ENCODE measurements at regions not wholly inside any gene's neighbourhood (a gene's known extent, or its start where the extent isn't known, plus 50 kb on each side); places are given as distances from the start of the nearest gene placed in this dataset.
"Not testable (repeated sequence)": the region's sequence is repeated elsewhere in the genome, so short reads cannot be mapped to it uniquely, and the experiment has no call there.

DNA sequence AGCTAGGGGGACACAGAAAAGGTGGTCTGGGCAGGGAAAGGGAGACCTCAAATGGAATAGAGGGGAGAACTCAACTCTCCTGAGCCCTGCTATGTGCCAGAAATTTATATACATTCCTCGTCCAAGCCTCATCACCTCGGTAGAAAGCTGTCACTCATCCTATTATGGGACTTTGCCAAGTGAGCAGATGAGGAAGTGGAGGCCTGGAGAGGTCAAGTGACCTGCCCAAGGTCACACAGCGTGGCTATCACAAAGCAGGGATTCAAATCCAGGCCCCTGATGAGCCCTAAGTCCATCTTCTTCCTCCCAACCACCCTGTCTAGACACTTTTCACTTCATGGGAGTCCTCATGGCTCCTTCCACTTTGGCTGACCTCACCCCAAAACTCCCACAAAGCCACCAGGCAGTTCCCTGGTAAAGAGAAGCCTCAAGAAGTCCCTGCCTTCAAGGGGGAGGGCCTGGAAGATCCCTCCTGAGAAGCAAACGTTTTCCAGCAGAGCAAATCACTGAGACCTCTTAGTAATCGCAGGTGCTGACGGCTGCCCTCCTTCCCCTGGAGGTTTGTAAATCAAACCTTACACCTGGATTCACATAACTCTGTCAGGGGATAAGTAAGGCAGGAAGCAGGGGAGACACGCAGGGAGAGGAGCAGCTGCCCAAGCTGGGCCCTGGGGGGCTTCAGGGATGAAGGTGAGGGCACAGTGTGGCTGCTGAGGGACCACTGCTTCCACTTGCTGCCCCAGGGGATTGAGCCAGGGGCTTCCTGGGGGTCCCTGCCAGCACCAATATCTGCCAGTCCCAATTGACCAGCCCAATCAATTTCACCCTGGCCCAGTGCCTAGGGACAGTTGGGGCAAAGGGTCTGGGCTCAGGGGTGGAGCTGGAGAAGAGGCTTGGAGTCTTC, 351.2 kb downstream of the MATN1 start:
- no peak for DNase-seq (ENCODE audit: extremely low read depth in 1 of 2, low read depth in 1 of 2)

DNA sequence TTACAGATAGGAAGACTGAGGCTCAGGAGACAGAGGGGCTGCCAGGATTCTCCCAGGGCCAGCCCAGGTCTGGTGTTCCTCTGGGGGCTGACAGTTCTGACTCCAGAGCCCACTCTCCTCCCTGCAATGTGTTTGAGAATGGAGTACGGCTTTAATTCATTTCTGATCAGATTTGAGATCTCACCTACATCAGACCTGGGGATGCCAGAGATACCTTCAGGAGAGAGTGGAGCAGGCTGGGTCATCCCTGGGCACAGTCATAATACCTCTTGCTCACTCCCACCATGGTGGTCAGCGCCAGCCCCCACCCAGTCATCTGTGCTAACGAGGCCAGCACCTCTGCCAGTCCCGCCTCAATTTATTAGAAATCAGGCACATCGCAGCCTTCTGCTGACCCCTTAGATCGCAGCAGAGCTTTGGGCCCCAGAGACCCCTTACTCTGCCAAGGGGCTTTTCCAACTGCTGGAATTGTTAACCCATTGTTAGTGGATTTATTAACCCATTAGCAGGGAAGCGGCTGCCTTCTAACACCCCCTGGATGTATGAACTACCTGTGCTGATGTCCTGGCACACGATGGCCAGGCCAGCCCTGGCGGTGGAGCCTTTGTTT, 352.1 kb downstream of the MATN1 start:
- DNase-seq (ENCODE audit: extremely low read depth in 1 of 2, low read depth in 1 of 2), result no peak

GRCh38 chr1:30368651-30369240, 354.6 kb downstream of the MATN1 start:
- no peak for DNase-seq (ENCODE audit: extremely low read depth in 1 of 2, low read depth in 1 of 2)

DNA sequence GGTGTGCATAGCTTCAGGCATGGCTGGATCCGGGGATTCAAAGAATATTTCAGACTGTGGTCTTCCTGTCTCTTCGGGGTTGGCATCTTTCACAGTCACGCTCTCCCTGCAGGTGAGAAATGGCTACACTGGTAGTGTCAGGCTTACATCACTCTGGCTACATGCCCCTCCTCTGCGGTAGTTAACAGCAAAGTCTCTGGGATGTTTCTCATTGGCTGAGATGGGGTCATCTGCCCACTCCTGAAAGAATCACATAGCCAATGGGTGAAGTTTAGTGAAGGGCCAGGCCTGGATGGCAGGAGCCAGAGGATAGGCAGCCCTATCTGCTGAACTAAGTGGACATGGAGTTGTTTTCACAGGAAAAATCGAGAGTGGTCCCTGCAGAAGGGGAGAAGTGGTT, 356.5 kb downstream of the MATN1 start:
- no peak for DNase-seq (ENCODE audit: extremely low read depth in 1 of 2, low read depth in 1 of 2)

DNA sequence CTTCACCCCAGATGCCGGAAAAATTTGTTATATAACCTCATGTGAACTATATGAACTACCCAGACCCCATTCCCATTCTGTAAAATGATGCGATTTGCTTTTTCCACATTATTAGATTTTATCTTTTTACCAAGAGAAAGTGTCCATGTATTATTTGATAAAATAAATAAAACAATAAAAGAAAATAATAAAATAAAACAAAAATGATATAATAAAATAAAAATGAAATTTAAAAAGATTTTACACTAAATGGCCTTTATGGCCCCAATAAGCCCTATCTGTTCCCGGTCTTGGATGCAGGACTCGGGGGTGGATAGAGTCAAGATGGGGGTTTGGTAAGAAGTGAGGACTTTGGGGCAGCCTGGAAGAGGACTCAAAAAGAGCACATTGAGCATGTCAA, 357.2 kb downstream of the MATN1 start:
- no peak for DNase-seq (ENCODE audit: extremely low read depth in 1 of 2, low read depth in 1 of 2)

DNA sequence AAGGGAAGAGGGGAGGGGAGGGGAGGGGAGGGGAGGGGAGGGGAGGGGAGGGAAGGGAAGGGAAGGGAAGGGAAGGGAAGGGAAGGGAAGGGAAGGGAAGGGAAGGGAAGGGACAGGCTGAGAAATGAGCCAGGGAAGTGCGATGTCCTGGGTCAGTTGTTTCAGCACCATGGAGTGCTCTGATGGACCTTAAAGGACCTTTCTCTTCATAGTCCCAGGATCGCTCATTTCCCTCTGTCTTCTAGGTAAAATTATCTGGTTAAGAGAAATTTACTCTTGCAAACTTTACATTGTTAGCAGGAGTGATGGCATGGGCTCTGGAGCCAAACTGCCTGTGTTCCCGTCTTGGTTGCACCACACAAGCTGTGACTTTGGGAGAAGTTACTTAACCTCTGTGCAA, 357.8 kb downstream of the MATN1 start:
- no peak for DNase-seq (ENCODE audit: extremely low read depth in 1 of 2, low read depth in 1 of 2)

- no peak for DNase-seq (ENCODE audit: extremely low read depth in 1 of 2, low read depth in 1 of 2)
Measured at GRCh38 chr1:30363031-30363430, 360.4 kb downstream of the MATN1 start.

- no peak for DNase-seq (ENCODE audit: extremely low read depth in 1 of 2, low read depth in 1 of 2)
Measured at GRCh38 chr1:30362603-30362990, 360.8 kb downstream of the MATN1 start.

GRCh38 chr1:30361890-30362602, 361.3 kb downstream of the MATN1 start:
- not testable (repeated sequence) for DNase-seq (ENCODE audit: extremely low read depth in 1 of 2, low read depth in 1 of 2)

DNA sequence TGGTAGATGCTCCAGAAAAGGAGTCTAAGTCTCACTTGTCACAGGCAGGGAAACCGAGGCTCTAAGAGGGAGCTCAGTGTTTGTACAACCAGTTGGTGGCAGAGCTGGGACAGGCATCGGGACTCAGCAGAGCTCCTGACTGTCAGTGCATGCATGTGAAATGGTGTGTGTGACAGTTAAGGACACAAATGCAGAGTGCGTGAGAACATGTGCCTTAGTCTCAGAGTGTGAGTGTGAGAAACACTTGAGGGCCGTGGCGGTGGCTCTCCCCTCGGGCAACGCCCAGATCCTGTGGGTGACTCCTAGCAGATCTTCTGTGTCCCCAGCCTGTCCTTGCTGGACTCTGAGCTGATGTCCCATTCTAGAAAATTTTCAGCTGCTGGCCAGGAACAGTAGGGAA, 362.6 kb downstream of the MATN1 start:
- DNase-seq (ENCODE audit: extremely low read depth in 1 of 2, low read depth in 1 of 2), result no peak

GRCh38 chr1:30360281-30360680, 363.1 kb downstream of the MATN1 start:
- DNase-seq (ENCODE audit: extremely low read depth in 1 of 2, low read depth in 1 of 2), result no peak

DNA sequence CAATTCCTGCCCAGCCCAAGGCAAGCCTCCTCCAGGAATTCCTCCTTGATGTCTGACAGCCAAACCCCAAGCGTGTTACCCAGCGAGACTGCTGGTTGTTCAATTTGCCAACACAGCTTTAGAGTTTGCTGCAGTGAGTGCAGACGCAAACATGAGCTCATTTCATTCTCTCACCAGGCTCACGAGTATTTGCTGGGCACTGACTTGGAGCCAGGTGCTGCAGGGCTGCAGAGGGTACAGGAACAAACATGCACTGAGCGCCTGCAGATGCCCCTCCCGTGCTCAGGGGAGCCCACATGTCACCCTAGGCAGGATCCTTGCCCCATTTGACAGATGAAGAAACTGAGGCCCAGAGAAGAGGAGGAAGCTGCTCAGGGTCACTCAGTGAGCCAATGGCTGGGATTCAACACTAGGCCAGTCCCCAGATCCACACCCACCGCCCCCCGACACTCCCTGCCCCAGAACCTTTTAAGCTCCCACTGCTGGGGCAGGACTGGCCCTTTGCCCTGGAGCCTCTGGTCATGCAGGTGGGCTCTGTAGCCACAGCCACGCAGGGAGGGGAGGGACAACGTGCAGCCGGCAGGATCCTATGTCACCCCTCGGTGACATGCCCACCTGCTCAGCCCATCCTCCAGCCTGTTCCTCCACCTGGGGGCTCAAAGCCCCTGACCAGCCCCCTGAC, 363.7 kb downstream of the MATN1 start:
- no peak for DNase-seq (ENCODE audit: extremely low read depth in 1 of 2, low read depth in 1 of 2)

DNA sequence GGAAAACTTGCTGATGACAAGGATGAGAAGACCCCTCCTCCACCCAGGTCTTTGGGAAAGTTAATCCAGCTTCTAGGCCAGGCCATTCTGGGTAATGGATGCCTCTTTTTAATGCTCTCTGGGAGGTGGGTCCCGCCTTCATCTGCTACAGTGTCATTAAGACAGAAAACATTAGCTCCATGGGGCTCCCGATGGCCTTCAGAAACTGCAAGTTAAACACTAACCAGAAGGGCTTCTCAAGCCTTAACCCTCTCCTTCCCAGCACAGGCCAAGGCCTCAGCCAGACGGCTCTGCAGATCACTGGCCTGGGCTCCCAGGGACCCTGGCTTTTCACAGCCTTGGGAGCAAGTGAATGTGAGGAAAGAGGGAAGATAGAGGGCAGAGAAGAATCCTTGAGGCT, 364.9 kb downstream of the MATN1 start:
- no peak for DNase-seq (ENCODE audit: extremely low read depth in 1 of 2, low read depth in 1 of 2)

- DNase-seq (ENCODE audit: extremely low read depth in 1 of 2, low read depth in 1 of 2), result no peak
Measured at GRCh38 chr1:30356839-30357238, 366.5 kb downstream of the MATN1 start.

- DNase-seq (ENCODE audit: extremely low read depth in 1 of 2, low read depth in 1 of 2), result no peak
Measured at GRCh38 chr1:30354410-30354809, 369.0 kb downstream of the MATN1 start.

- no peak for DNase-seq (ENCODE audit: extremely low read depth in 1 of 2, low read depth in 1 of 2)
Measured at GRCh38 chr1:30353637-30354036, 369.7 kb downstream of the MATN1 start.

GRCh38 chr1:30348147-30348546, 375.2 kb downstream of the MATN1 start:
- DNase-seq (ENCODE audit: extremely low read depth in 1 of 2, low read depth in 1 of 2), result no peak

DNA sequence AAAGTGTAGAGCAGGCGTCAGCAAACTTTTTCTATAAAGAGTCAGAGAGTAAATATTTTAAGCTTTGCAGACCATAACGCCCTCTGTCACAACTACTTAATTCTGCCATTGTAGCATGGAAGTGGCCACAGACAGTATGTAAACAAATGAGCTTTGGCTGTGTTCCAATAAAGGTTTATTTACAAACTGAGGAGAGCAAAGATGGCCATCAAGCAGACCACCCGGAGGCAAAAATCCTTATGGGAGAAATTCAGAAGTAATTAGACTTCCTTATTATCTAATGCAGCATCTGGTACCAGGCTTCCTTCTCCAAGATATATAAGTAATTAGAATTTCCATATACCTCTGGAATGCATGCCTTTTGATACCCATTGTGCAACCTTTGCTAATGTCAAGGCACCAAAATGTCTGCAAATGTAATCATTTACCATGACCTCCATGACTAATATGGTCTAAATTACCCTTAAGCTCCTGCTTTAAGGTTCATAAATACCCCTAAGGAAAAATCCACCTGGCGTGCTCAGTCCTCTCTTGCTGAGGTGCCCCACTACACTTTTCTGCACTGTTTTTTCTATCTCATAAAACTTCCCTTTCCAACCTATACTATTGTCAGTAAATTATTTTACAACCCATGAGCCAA, 377.8 kb downstream of the MATN1 start:
- DNase-seq (ENCODE audit: extremely low read depth in 1 of 2, low read depth in 1 of 2), result no peak

- no peak for DNase-seq (ENCODE audit: extremely low read depth in 1 of 2, low read depth in 1 of 2)
Measured at GRCh38 chr1:30343562-30343961, 379.8 kb downstream of the MATN1 start.

GRCh38 chr1:30342535-30343141, 380.7 kb downstream of the MATN1 start:
- DNase-seq (ENCODE audit: extremely low read depth in 1 of 2, low read depth in 1 of 2), result no peak
